Tibial nerve (tissue), 3 donors: ENCODE measurements at regions not wholly inside any gene's neighbourhood (a gene's known extent, or its start where the extent isn't known, plus 50 kb on each side); places are given as distances from the start of the nearest gene placed in this dataset.

Experiments used
- CTCF ChIP-seq, 5 experiments: fragments of 200-600 bp in 3 of 5; fragments of 450-650 bp in 2 of 5; sonication (generic) in 3 of 5; IDR thresholded peaks; one replicate each; pipeline ENCODE4 v1.5.1; 2016 to 2019; ENCODE audit warnings: antibody characterized with exemption in 5 of 5, mild to moderate bottlenecking in 3 of 5, moderate library complexity in 2 of 5
- POLR2A ChIP-seq, 2 donors: fragments of 450-650 bp; IDR thresholded peaks; one replicate each; pipeline ENCODE4 v1.6.1; 2017; ENCODE audit warnings: antibody characterized with exemption in 2 of 2, mild to moderate bottlenecking in 2 of 2, moderate library complexity in 2 of 2

GRCh38 chr6:18883268-18883667 is 496.1 kb downstream of the RNF144B start:
- TF ChIP-seq CTCF (IDR thresholded peaks at IDR 0.05) (no peak), POLR2A (IDR thresholded peaks at IDR 0.05) (no peak)
